Kidney (tissue), 13 donors: ENCODE measurements at regions not wholly inside any gene's neighbourhood (a gene's known extent, or its start where the extent isn't known, plus 50 kb on each side); places are given as distances from the start of the nearest gene placed in this dataset.

Experiments used
- DNase-seq, 5 donors: peaks; one replicate each; pipeline ENCODE4 v3.0.0-alpha.2; 2013 to 2020
- FAIRE-seq: peaks from 2 replicates; lab custom pipeline; 2012; peaks lifted over from hg19 to GRCh38; lab: Jason Lieb, UNC
- H3K27ac ChIP-seq, 2 donors: one replicate each; pipeline ENCODE4 v1.7.0; 2013; ENCODE audit warnings: low read depth in 2 of 2, low read length in 2 of 2, inconsistent platforms in 1 of 2
- H3K27me3 ChIP-seq: one replicate; pipeline ENCODE4 v1.7.1; 2013; ENCODE audit warnings: low read length, inconsistent platforms; ENCODE audit not compliant: control insufficient read depth, insufficient read depth
- H3K36me3 ChIP-seq, 3 donors: one replicate each; pipeline versions ENCODE4 v1.7.0 to v1.7.1; 2013; ENCODE audit warnings: low read length in 3 of 3, control low read depth in 1 of 3, inconsistent platforms in 1 of 3; ENCODE audit not compliant: insufficient read depth in 3 of 3, control insufficient read depth in 2 of 3
- H3K4me1 ChIP-seq, 3 donors: one replicate each; pipeline versions ENCODE4 v1.7.0 to v1.7.1; 2013; ENCODE audit warnings: low read length in 3 of 3, inconsistent platforms in 1 of 3, low read depth in 1 of 3; ENCODE audit not compliant: control insufficient read depth in 2 of 3, insufficient read depth in 2 of 3
- H3K4me3 ChIP-seq, 3 donors: one replicate each; pipeline versions ENCODE4 v1.7.0 to v1.8.1; 2013; ENCODE audit warnings: low read length in 3 of 3, control low read depth in 1 of 3, inconsistent platforms in 1 of 3
- H3K9ac ChIP-seq, 3 donors: one replicate each; pipeline versions ENCODE4 v1.7.0 to v1.7.1; 2013; ENCODE audit warnings: low read length in 3 of 3, control low read depth in 1 of 3, inconsistent platforms in 1 of 3
- H3K9me3 ChIP-seq, 3 donors: one replicate each; pipeline versions ENCODE4 v1.7.0 to v1.7.1; 2013; ENCODE audit warnings: low read length in 3 of 3, control low read depth in 1 of 3, inconsistent platforms in 1 of 3; ENCODE audit not compliant: control insufficient read depth in 2 of 3, insufficient read depth in 1 of 3
- CTCF ChIP-seq: IDR thresholded peaks from 3 replicates; pipeline ENCODE4 v1.5.1; 2012; ENCODE audit warnings: mild to moderate bottlenecking, moderate library complexity, borderline replicate concordance; ENCODE audit not compliant: insufficient read depth; ENCODE audit errors: extremely low read depth
- intact Hi-C: fragments of 100-400 bp; cut with DNase I; formaldehyde crosslinking; loops from one replicate; pipeline ENCODE4 v1.11.1; 2022
- donor health status: control.
- donor health status: control.
- donor health status: control.
- donor health status: control.
- donor health status: control.
- donor health status: DM: yes; HTN: yes; CAD: no.
- donor health status: Normal renal cell carcinoma (clear cell type).

DNA sequence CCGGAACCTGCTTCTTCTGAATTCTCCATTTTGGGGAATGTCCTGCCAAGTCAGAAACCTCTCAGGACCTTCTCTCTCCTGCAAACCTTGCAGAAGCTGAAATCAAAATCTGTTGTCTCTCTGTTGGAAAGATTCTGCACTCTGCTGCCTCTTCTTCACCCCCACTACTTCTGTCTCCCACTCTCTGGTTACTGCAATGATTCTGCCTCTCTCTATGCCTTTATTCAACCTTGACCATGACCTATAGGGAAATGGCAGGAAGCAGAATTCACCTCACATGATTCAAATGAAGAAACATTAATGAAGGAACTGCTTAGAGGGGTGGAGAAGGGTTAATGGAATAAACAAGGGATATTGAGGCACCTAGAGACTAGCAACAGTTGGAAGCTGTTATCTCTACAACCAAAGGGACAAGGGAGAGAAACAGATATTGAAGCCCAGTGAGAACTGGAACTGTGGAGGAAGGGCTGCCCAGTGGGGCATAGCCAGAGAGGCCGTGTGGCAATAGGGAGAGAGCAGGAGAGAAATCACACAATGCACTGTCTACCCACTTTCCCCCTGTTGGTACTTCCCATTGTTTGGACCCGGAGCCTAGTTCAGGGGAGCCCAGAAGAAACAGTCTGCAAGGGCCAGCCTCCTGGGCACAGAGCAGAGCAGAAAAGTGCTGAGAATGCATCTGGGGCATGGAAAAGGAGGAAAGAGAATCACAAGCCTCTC lies 76.1 kb upstream of the JUN start:
- DNase-seq (peak in 1 of 5 donors; percentile 25), FAIRE-seq (no peak)
- Histone ChIP-seq H3K9me3 (no peaks in the 10 kb centered on the region), H3K36me3 (no peaks in the 10 kb centered on the region), H3K27ac (no peak overlapping the region), H3K4me1 (peaks cover 0 to 5% (median 3%) of the 10 kb centered on the region in 3 donors), H3K4me3 (no peak overlapping the region), H3K27me3 (no peaks in the 10 kb centered on the region), H3K9ac (no peak overlapping the region)
- TF ChIP-seq CTCF: no peak
- intact Hi-C loops: no loop called here

- DNase-seq (no peak), FAIRE-seq (no peak)
- H3K9ac ChIP-seq: no peak overlapping the region
- peaks cover 0 to 5% (median 3%) of the 10 kb centered on the region in 3 donors for H3K4me1 ChIP-seq
- no peaks in the 10 kb centered on the region for H3K9me3 ChIP-seq
- no peak overlapping the region for H3K4me3 ChIP-seq
- no peak overlapping the region for H3K27ac ChIP-seq
- H3K27me3 ChIP-seq: no peaks in the 10 kb centered on the region
- intact Hi-C loops: no loop called here
- no peaks in the 10 kb centered on the region for H3K36me3 ChIP-seq
- TF ChIP-seq CTCF: no peak
Observed at GRCh38 chr1:58861076-58861475, 77.2 kb upstream of the JUN start.

DNA sequence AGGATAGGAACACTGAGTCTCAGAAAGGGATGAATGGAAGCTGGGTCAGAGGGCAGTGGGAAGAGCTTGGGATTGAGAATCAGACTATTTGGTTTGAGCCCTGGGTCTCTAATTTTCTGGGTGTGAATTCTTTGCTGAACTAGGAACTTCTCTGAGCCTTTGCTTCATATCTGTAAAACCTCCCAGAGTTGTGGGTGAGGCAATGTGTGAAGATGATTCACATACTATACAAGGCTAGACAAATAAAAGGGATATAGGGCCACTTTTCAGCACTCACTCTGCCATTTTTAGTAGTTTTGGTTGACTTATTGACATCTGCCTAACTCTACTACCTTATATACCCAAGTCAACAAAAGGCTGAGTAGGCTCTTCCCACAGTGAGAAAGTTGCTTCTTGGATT lies 77.7 kb upstream of the JUN start:
- H3K27ac ChIP-seq: no peak overlapping the region
- FAIRE-seq: no peak
- H3K4me1 ChIP-seq: peaks cover 0 to 5% (median 3%) of the 10 kb centered on the region in 3 donors
- no peak overlapping the region for H3K9ac ChIP-seq
- DNase-seq: no peak
- no peaks in the 10 kb centered on the region for H3K9me3 ChIP-seq
- TF ChIP-seq CTCF: no peak
- no peaks in the 10 kb centered on the region for H3K27me3 ChIP-seq
- H3K36me3 ChIP-seq: no peaks in the 10 kb centered on the region
- no peak overlapping the region for H3K4me3 ChIP-seq
- intact Hi-C loops: no loop called here
